WTC11 (cell line): ENCODE measurements at regions not wholly inside any gene's neighbourhood (a gene's known extent, or its start where the extent isn't known, plus 50 kb on each side); places are given as distances from the start of the nearest gene placed in this dataset.

Experiments
- ATAC-seq: fragments of 200-7000 bp; cut with Tn5 transposase; 2 replicates; pipeline ENCODE4 v1.10.0; 2021; ENCODE audit warnings: mild to moderate bottlenecking, moderate library complexity
- CTCF ChIA-PET: fragments of 300-600 bp; sonication (Branson Sonifier 250); formaldehyde crosslinking; loops from one replicate; lab custom pipeline; 2021; ENCODE audit warnings: antibody characterized with exemption; lab: Charles Lee
- POLR2A ChIA-PET: fragments of 350-600 bp; sonication (Branson Sonifier 250); formaldehyde crosslinking; loops from one replicate; lab custom pipeline; 2021; ENCODE audit warnings: antibody characterized with exemption; lab: Charles Lee
- DNase-seq: peaks from one replicate; pipeline ENCODE4 v3.0.0; 2021; ENCODE audit warnings: low spot score
- H3K27ac Mint-ChIP-seq: 2 replicates; pipeline ENCODE4 v1.8.0; 2021; ENCODE audit warnings: mixed read lengths
- H3K27me3 Mint-ChIP-seq: 2 replicates; pipeline ENCODE4 v1.8.0; 2021; ENCODE audit warnings: low read depth, mild to moderate bottlenecking, moderate library complexity, mixed read lengths
- H3K36me3 Mint-ChIP-seq: 2 replicates; pipeline ENCODE4 v1.8.0; 2021; ENCODE audit warnings: mixed read lengths
- H3K4me1 Mint-ChIP-seq: 2 replicates; pipeline ENCODE4 v1.8.0; 2022; ENCODE audit warnings: mixed read lengths
- H3K4me3 Mint-ChIP-seq: 2 replicates; pipeline ENCODE4 v1.8.0; 2021; ENCODE audit warnings: mild to moderate bottlenecking, moderate library complexity, mixed read lengths
- H3K9me3 Mint-ChIP-seq: 2 replicates; pipeline ENCODE4 v1.8.0; 2021; ENCODE audit warnings: mixed read lengths
- ELF4 ChIP-seq: sonication (generic); formaldehyde crosslinking; IDR thresholded peaks from 2 replicates; pipeline ENCODE4 v1.8.1; 2022; ENCODE audit warnings: low read depth, mild to moderate bottlenecking, moderate library complexity, missing genetic modification reagents
- EMX1 ChIP-seq: fragments of 250-450 bp; sonication (Bioruptor Pico); IDR thresholded peaks from 2 replicates; pipeline ENCODE4 v1.8.0; 2021; ENCODE audit warnings: mild to moderate bottlenecking
- FOXP1 ChIP-seq: sonication (generic); formaldehyde crosslinking; IDR thresholded peaks from 2 replicates; pipeline ENCODE4 v1.8.0; 2022; ENCODE audit warnings: missing genetic modification reagents, mild to moderate bottlenecking, moderate library complexity, borderline replicate concordance
- GTF2I ChIP-seq: fragments of 250-450 bp; sonication (Bioruptor Pico); conservative IDR thresholded peaks from 2 replicates; pipeline ENCODE4 v1.4.0; 2021; ENCODE audit warnings: mild to moderate bottlenecking
- NR2C2 ChIP-seq: sonication (generic); formaldehyde crosslinking; IDR thresholded peaks from 2 replicates; pipeline ENCODE4 v1.8.0; 2022; ENCODE audit warnings: mild to moderate bottlenecking, missing genetic modification reagents
- NR3C1 ChIP-seq: sonication (generic); formaldehyde crosslinking; conservative IDR thresholded peaks from 2 replicates; pipeline ENCODE4 v1.8.1; 2023; ENCODE audit warnings: low read depth, mild to moderate bottlenecking, missing genetic modification reagents
- SMAD3 ChIP-seq: sonication (generic); formaldehyde crosslinking; IDR thresholded peaks from 2 replicates; pipeline ENCODE4 v1.8.0; 2022; ENCODE audit warnings: missing genetic modification reagents, mild to moderate bottlenecking, borderline replicate concordance
- ZNF423 ChIP-seq: fragments of 250-450 bp; sonication (Bioruptor Pico); IDR thresholded peaks from 2 replicates; pipeline ENCODE4 v2.1.2; 2022; ENCODE audit warnings: mild to moderate bottlenecking, moderate library complexity
- TF ChIP-seq, protein P1 (sequence below): sonication (generic); formaldehyde crosslinking; IDR thresholded peaks from 2 replicates; pipeline ENCODE4 v1.8.1; 2023; ENCODE audit warnings: mild to moderate bottlenecking, missing genetic modification reagents, borderline replicate concordance
- TF ChIP-seq, protein P2 (sequence below): fragments of 250-450 bp; sonication (Bioruptor Pico); IDR thresholded peaks from 2 replicates; pipeline ENCODE4 v1.9.0; 2021; ENCODE audit warnings: mild to moderate bottlenecking, borderline replicate concordance
- TF ChIP-seq, protein P3 (sequence below): sonication (generic); formaldehyde crosslinking; conservative IDR thresholded peaks from 2 replicates; pipeline ENCODE4 v1.8.1; 2022; ENCODE audit warnings: mild to moderate bottlenecking, missing genetic modification reagents
- TF ChIP-seq, protein P4 (sequence below): sonication (generic); formaldehyde crosslinking; IDR thresholded peaks from 2 replicates; pipeline ENCODE4 v1.8.1; 2023; ENCODE audit warnings: mild to moderate bottlenecking, missing genetic modification reagents
- TF ChIP-seq, protein P5 (sequence below): fragments of 250-450 bp; sonication (Bioruptor Pico); conservative IDR thresholded peaks from 2 replicates; pipeline ENCODE4 v1.9.0; 2021; ENCODE audit warnings: mild to moderate bottlenecking
- TF ChIP-seq, protein P6 (sequence below): sonication (generic); formaldehyde crosslinking; IDR thresholded peaks from 2 replicates; pipeline ENCODE4 v1.8.0; 2023; ENCODE audit warnings: mild to moderate bottlenecking, missing genetic modification reagents
- TF ChIP-seq, protein P7 (sequence below): sonication (generic); formaldehyde crosslinking; IDR thresholded peaks from 2 replicates; pipeline ENCODE4 v1.8.1; 2023; ENCODE audit warnings: mild to moderate bottlenecking, missing genetic modification reagents, moderate library complexity
- TF ChIP-seq, protein P8 (sequence below): sonication (generic); formaldehyde crosslinking; IDR thresholded peaks from 2 replicates; pipeline ENCODE4 v1.8.0; 2022; ENCODE audit warnings: mild to moderate bottlenecking, missing genetic modification reagents

DNA sequence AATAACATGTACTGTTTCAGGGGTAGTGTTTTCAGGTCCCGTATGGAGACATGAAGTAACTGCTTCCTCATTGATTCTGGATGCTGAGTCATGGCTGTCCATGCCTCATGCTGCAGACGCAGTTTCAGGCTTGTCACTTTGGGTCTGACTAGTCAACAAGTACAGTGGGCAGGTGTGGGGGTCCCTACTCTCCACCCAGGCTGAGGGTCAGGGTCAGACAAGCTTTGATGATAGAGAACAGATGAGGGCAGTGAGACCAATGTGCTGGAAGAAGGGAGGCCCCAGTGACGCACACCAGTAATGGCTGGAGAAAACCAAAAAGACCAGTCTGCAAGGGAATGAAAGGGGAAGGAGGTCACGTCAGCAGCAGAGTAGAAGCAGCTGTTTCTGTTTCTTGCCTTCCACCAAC is 80.0 kb upstream of the NFIL3 start (continued):
- TF ChIP-seq, protein P1, sequence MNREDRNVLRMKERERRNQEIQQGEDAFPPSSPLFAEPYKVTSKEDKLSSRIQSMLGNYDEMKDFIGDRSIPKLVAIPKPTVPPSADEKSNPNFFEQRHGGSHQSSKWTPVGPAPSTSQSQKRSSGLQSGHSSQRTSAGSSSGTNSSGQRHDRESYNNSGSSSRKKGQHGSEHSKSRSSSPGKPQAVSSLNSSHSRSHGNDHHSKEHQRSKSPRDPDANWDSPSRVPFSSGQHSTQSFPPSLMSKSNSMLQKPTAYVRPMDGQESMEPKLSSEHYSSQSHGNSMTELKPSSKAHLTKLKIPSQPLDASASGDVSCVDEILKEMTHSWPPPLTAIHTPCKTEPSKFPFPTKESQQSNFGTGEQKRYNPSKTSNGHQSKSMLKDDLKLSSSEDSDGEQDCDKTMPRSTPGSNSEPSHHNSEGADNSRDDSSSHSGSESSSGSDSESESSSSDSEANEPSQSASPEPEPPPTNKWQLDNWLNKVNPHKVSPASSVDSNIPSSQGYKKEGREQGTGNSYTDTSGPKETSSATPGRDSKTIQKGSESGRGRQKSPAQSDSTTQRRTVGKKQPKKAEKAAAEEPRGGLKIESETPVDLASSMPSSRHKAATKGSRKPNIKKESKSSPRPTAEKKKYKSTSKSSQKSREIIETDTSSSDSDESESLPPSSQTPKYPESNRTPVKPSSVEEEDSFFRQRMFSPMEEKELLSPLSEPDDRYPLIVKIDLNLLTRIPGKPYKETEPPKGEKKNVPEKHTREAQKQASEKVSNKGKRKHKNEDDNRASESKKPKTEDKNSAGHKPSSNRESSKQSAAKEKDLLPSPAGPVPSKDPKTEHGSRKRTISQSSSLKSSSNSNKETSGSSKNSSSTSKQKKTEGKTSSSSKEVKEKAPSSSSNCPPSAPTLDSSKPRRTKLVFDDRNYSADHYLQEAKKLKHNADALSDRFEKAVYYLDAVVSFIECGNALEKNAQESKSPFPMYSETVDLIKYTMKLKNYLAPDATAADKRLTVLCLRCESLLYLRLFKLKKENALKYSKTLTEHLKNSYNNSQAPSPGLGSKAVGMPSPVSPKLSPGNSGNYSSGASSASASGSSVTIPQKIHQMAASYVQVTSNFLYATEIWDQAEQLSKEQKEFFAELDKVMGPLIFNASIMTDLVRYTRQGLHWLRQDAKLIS (CRISPR knock-in tag) = no peak
- no peak for TF ChIP-seq GTF2I (CRISPR knock-in tag)
- no peak for TF ChIP-seq FOXP1 (CRISPR knock-in tag)

DNA sequence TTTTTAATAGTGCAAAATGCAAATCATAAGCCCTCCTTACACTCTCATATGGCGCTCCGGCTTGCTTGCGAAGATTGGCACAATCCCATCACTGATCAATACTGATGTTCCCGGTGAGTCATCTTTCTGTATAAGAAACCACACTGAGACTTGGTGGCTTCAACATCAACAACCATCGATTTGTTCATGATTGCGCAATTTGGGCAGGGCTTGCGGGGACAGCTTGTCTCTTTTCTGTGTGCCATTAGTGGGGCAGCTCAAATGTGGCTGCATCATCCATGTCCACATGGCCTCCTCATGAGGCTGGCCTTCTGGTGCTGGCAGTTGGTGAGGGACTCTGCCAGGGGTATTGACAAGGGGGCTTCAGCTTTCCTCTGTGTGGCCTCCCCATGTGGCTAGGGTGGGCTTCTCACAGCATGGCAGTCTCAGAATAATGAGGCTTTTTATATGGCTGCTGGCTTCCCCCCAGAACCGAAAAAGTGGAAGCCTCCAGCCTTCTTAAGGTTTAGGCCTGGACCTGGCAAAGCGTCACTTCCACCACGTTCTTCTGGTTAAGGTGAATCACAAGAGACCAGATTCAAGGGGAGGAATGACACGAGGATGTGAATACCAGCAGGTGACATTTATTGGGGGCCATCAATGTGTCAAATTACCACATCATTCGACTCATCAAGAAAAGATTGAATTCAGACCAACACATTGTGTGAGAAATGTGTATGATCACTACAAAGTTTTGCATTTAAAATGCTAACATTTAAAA is 79.5 kb upstream of the NFIL3 start:
- no peak overlapping the region for H3K27ac Mint-ChIP-seq

DNA sequence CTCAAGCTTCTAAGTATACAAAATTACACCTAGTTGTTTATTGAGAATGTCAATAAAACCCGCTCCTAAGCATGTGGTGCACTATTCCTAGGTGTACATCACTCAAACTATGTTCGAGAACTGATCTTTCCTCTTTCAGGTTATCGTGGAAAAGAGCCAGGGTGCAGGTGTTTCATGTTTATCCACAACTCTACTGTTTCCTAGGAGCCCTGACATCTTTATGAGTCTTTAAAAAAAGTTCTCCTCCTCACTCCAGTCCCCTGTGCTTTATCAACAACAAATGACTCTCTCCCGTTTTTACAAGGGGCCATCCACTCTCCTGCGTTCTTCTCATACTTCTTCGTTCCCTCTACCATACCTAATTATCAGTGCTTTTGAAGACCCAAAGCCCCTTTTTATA is 78.8 kb upstream of the NFIL3 start:
- no peaks in the 10 kb centered on the region; the same call in 1 of the 2 replicates for H3K9me3 Mint-ChIP-seq
- H3K4me1 Mint-ChIP-seq = peaks cover 8% of the 10 kb centered on the region
- no peaks in the 10 kb centered on the region for H3K36me3 Mint-ChIP-seq
- POLR2A ChIA-PET = no interaction called here
- ATAC-seq (no peak), DNase-seq (no peak)
- CTCF ChIA-PET = no interaction called here
- no peak overlapping the region for H3K4me3 Mint-ChIP-seq
- H3K27ac Mint-ChIP-seq = no peak overlapping the region
- H3K27me3 Mint-ChIP-seq = no peaks in the 10 kb centered on the region
- no peak for TF ChIP-seq ELF4 (CRISPR knock-in tag)
- TF ChIP-seq, protein P2, sequence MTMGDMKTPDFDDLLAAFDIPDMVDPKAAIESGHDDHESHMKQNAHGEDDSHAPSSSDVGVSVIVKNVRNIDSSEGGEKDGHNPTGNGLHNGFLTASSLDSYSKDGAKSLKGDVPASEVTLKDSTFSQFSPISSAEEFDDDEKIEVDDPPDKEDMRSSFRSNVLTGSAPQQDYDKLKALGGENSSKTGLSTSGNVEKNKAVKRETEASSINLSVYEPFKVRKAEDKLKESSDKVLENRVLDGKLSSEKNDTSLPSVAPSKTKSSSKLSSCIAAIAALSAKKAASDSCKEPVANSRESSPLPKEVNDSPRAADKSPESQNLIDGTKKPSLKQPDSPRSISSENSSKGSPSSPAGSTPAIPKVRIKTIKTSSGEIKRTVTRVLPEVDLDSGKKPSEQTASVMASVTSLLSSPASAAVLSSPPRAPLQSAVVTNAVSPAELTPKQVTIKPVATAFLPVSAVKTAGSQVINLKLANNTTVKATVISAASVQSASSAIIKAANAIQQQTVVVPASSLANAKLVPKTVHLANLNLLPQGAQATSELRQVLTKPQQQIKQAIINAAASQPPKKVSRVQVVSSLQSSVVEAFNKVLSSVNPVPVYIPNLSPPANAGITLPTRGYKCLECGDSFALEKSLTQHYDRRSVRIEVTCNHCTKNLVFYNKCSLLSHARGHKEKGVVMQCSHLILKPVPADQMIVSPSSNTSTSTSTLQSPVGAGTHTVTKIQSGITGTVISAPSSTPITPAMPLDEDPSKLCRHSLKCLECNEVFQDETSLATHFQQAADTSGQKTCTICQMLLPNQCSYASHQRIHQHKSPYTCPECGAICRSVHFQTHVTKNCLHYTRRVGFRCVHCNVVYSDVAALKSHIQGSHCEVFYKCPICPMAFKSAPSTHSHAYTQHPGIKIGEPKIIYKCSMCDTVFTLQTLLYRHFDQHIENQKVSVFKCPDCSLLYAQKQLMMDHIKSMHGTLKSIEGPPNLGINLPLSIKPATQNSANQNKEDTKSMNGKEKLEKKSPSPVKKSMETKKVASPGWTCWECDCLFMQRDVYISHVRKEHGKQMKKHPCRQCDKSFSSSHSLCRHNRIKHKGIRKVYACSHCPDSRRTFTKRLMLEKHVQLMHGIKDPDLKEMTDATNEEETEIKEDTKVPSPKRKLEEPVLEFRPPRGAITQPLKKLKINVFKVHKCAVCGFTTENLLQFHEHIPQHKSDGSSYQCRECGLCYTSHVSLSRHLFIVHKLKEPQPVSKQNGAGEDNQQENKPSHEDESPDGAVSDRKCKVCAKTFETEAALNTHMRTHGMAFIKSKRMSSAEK (CRISPR knock-in tag) = no peak
- TF ChIP-seq, protein P3, sequence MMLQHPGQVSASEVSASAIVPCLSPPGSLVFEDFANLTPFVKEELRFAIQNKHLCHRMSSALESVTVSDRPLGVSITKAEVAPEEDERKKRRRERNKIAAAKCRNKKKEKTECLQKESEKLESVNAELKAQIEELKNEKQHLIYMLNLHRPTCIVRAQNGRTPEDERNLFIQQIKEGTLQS = no peak
- TF ChIP-seq, protein P4, sequence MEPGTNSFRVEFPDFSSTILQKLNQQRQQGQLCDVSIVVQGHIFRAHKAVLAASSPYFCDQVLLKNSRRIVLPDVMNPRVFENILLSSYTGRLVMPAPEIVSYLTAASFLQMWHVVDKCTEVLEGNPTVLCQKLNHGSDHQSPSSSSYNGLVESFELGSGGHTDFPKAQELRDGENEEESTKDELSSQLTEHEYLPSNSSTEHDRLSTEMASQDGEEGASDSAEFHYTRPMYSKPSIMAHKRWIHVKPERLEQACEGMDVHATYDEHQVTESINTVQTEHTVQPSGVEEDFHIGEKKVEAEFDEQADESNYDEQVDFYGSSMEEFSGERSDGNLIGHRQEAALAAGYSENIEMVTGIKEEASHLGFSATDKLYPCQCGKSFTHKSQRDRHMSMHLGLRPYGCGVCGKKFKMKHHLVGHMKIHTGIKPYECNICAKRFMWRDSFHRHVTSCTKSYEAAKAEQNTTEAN (CRISPR knock-in tag) = no peak

More for the DNA sequence above, 79.5 kb upstream of the NFIL3 start:
- Mint-ChIP-seq H3K9me3 (no peaks in the 10 kb centered on the region; the same call in 1 of the 2 replicates), H3K27me3 (no peaks in the 10 kb centered on the region), H3K4me3 (no peak overlapping the region), H3K36me3 (no peaks in the 10 kb centered on the region), H3K4me1 (0 out of 2 replicates have a peak, but pooled peaks cover 4% of the 10 kb centered on the region)
- DNase-seq (no peak), ATAC-seq (no peak)
- ChIA-PET CTCF (no interaction called here), POLR2A (no interaction called here)
- TF ChIP-seq, protein P5, sequence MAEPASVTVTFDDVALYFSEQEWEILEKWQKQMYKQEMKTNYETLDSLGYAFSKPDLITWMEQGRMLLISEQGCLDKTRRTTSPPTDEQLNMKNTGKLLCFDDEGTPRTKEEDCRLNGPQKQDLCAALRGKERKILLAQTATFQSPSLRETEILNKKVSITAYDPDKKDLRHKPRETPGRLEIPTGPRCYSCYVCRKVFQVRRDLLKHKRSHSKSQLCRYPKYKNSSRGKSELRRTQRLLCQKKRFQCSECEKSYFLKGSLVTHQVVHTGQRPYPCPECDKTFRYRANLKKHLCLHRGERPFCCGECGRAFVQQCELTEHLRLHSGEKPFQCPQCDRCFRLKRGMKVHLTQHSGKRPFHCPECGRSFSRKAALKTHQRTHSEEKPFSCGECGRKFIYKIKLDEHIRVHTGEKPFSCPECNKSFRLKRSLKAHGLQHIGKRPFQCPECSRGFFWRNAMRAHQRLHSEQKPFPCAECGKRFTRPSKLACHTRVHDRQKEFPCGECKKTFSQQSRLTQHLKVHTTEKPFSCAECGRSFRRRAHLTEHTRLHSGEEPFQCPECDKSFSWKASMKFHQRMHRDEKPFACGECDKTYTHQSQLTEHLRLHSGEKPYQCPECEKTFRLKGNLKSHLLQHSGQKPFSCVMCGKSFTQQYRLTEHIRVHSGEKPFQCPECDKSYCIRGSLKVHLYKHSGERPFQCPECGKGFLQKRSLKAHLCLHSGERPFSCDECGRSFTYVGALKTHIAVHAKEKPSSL (CRISPR knock-in tag) = no peak
- TF ChIP-seq NR2C2 (no peak), EMX1 (CRISPR knock-in tag) (no peak), NR3C1 (CRISPR knock-in tag) (no peak), ZNF423 (CRISPR knock-in tag) (no peak), SMAD3 (CRISPR knock-in tag) (no peak)
- TF ChIP-seq, protein P6, sequence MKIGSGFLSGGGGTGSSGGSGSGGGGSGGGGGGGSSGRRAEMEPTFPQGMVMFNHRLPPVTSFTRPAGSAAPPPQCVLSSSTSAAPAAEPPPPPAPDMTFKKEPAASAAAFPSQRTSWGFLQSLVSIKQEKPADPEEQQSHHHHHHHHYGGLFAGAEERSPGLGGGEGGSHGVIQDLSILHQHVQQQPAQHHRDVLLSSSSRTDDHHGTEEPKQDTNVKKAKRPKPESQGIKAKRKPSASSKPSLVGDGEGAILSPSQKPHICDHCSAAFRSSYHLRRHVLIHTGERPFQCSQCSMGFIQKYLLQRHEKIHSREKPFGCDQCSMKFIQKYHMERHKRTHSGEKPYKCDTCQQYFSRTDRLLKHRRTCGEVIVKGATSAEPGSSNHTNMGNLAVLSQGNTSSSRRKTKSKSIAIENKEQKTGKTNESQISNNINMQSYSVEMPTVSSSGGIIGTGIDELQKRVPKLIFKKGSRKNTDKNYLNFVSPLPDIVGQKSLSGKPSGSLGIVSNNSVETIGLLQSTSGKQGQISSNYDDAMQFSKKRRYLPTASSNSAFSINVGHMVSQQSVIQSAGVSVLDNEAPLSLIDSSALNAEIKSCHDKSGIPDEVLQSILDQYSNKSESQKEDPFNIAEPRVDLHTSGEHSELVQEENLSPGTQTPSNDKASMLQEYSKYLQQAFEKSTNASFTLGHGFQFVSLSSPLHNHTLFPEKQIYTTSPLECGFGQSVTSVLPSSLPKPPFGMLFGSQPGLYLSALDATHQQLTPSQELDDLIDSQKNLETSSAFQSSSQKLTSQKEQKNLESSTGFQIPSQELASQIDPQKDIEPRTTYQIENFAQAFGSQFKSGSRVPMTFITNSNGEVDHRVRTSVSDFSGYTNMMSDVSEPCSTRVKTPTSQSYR (CRISPR knock-in tag) = no peak
- TF ChIP-seq, protein P7, sequence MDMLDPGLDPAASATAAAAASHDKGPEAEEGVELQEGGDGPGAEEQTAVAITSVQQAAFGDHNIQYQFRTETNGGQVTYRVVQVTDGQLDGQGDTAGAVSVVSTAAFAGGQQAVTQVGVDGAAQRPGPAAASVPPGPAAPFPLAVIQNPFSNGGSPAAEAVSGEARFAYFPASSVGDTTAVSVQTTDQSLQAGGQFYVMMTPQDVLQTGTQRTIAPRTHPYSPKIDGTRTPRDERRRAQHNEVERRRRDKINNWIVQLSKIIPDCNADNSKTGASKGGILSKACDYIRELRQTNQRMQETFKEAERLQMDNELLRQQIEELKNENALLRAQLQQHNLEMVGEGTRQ (CRISPR knock-in tag) = no peak
- TF ChIP-seq, protein P8, sequence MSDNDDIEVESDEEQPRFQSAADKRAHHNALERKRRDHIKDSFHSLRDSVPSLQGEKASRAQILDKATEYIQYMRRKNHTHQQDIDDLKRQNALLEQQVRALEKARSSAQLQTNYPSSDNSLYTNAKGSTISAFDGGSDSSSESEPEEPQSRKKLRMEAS (CRISPR knock-in tag) = no peak
